HUDEP-2 (cell line): ENCODE measurements at regions not wholly inside any gene's neighbourhood (a gene's known extent, or its start where the extent isn't known, plus 50 kb on each side); places are given as distances from the start of the nearest gene placed in this dataset.
"Not testable (repeated sequence)": the region's sequence is repeated elsewhere in the genome, so short reads cannot be mapped to it uniquely, and the experiment has no call there.

Experiments
- DNase-seq, 76 experiments: peaks; one replicate each; lab custom pipeline; 2025; ENCODE audit not compliant: unreplicated experiment in 76 of 76; lab: John Stamatoyannopoulos, UW

GRCh38 chr3:78070188-78070587, 1030.3 kb downstream of the ROBO2 start:
- no peak for DNase-seq

GRCh38 chr3:78076379-78076778, 1036.5 kb downstream of the ROBO2 start:
- DNase-seq = no peak

GRCh38 chr3:78077178-78077577, 1037.3 kb downstream of the ROBO2 start:
- DNase-seq = no peak

GRCh38 chr3:78077842-78078241, 1037.9 kb downstream of the ROBO2 start:
- DNase-seq = no peak

- no peak for DNase-seq
Measured at GRCh38 chr3:78079514-78079913, 1039.6 kb downstream of the ROBO2 start.

- DNase-seq = no peak
Measured at GRCh38 chr3:78086150-78086549, 1046.3 kb downstream of the ROBO2 start.

GRCh38 chr3:78087134-78087533, 1047.2 kb downstream of the ROBO2 start:
- DNase-seq = no peak

GRCh38 chr3:78088006-78088405, 1048.1 kb downstream of the ROBO2 start:
- no peak for DNase-seq

- no peak for DNase-seq
Measured at GRCh38 chr3:78090382-78090781, 1050.5 kb downstream of the ROBO2 start.

- no peak for DNase-seq
Measured at GRCh38 chr3:78091478-78092119, 1051.7 kb downstream of the ROBO2 start.

GRCh38 chr3:78092574-78092973, 1052.7 kb downstream of the ROBO2 start:
- not testable (repeated sequence) for DNase-seq

GRCh38 chr3:78096488-78097255, 1056.8 kb downstream of the ROBO2 start:
- no peak for DNase-seq

GRCh38 chr3:78098367-78098766, 1058.5 kb downstream of the ROBO2 start:
- no peak for DNase-seq

GRCh38 chr3:78101384-78101783, 1061.5 kb downstream of the ROBO2 start:
- DNase-seq = no peak

- not testable (repeated sequence) for DNase-seq
Measured at GRCh38 chr3:78108269-78108961, 1068.5 kb downstream of the ROBO2 start.

- no peak for DNase-seq
Measured at GRCh38 chr3:78112291-78113010, 1072.6 kb downstream of the ROBO2 start.

GRCh38 chr3:78115983-78116382, 1076.1 kb downstream of the ROBO2 start:
- DNase-seq = no peak

GRCh38 chr3:78116874-78117273, 1077.0 kb downstream of the ROBO2 start:
- DNase-seq = no peak

- DNase-seq = no peak
Measured at GRCh38 chr3:78123058-78123457, 1083.2 kb downstream of the ROBO2 start.

GRCh38 chr3:78129707-78130106, 1089.8 kb downstream of the ROBO2 start:
- DNase-seq = no peak

GRCh38 chr3:78130741-78131290, 1090.9 kb downstream of the ROBO2 start:
- no peak for DNase-seq
